Stimulated activated CD4-positive, alpha-beta T cell treated with anti-CD3 and anti-CD28 coated beads, Interleukin-12 subunit alpha, Interleukin-12 subunit beta, amount 100 ng/mL, for 24 hours (primary cell): ENCODE measurements at regions not wholly inside any gene's neighbourhood (a gene's known extent, or its start where the extent isn't known, plus 50 kb on each side); places are given as distances from the start of the nearest gene placed in this dataset.
"Not testable (repeated sequence)": the region's sequence is repeated elsewhere in the genome, so short reads cannot be mapped to it uniquely, and the experiment has no call there.

Experiments
- DNase-seq, 2 experiments: peaks; one replicate each; pipeline ENCODE4 v3.0.0-alpha.2; 2020; ENCODE audit warnings: low read depth in 2 of 2

DNA sequence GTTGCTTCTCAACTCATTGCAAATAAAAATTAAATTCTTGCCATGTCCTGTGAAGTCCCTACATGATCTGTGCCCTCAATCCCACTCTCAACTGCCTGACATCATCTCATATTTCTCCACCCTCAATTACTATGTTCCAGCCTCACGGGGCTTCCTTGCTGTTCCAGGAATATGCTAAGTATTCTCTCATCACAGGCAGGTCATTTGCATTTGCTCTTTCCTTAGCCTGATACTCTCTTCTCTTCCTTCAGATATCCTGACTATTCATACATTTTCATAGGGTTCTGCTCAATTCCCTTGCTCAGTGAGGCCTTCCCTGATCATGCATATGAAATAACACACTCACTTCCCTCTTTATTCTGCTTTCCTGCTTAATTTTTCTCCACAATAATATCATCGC, 135.1 kb upstream of the DAB2 start:
- DNase-seq, result no peak

GRCh38 chr5:39558541-39558940, 133.8 kb upstream of the DAB2 start:
- DNase-seq, result no peak

DNA sequence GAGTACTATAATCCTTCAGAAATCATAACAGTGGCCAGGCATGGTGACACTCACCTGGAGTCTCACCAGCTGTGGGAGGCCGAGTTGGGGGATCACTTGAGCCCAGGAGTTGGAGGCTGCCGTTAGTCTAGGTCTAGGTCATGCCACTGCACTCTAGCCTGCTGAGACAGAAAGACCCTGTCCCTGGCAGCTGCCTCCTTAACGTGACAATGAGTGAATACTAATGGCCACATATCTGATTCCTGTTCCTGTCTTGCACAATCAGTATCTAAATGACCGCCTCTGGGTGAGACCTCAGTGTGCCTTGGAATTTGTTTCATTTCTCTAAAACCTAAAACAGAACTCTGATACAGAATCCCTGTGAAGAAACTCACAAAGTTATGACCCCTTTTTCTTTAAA, 131.0 kb upstream of the DAB2 start:
- DNase-seq, result no peak

GRCh38 chr5:39547553-39548154, 122.9 kb upstream of the DAB2 start:
- no peak for DNase-seq

- no peak for DNase-seq
These were observed 120.2 kb upstream of the DAB2 start for GRCh38 chr5:39544941-39545340.

GRCh38 chr5:39543335-39543734, 118.6 kb upstream of the DAB2 start:
- no peak for DNase-seq

GRCh38 chr5:39542511-39543285, 117.9 kb upstream of the DAB2 start:
- no peak for DNase-seq

DNA sequence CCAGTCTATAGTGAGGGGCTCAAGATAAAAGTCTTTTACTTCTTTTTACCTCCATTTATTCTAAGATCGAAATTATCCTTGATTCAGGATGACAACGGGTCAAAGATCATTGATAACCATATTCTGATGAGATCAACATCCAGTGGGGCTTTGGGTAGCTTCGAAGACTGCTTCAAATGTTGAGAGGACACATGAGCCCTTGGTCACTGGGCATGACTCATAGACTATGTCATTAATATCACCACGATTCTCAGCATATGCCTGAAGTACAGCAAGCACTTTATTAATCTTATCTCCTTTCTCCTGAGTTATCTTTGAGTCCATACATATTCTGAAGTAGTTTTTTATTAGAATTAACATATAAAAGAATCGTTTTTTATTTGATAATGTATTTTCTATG, 117.1 kb upstream of the DAB2 start:
- DNase-seq, result no peak

DNA sequence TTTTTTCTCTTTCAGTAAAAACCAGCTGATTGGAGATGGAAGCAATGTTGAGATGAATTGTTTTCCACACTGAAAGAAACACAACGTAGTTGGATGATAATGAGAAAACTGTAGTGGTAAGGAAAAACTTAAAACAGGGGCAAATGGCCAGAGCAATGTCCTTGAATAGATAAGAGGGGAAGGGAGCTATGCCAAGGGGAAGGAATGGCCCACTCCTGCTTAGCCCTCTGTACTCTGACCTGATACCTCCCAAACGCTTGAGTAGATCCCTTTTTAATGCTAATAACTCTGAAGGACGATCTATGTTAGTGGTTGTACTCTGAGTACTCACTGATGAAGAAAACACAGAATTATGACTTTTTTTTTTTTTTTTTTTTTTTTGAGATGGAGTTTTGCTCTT, 114.7 kb upstream of the DAB2 start:
- DNase-seq, result no peak

- no peak for DNase-seq
These were observed 109.9 kb upstream of the DAB2 start for GRCh38 chr5:39534690-39535089.

- DNase-seq, result no peak
These were observed 109.0 kb upstream of the DAB2 start for GRCh38 chr5:39533749-39534148.

GRCh38 chr5:39532511-39532910, 107.7 kb upstream of the DAB2 start:
- DNase-seq, result no peak

DNA sequence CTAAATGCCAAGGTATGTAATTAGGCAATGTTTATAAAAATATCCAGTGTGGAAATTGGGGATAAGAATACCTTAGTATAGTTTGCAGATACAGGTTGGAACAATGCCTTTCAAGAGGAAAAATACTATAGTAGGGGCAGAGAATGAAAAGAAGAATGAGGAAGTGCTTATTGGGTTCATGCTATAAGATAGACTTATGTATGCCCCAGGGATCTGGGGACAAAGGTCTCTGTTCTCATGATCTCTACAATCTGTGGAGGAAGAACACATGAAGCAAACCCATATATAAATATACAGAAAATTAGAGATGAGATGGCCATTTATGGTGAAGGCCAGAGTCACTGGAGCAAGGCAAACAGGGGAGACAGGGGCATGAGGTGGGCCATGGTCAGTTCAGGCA, 106.5 kb upstream of the DAB2 start:
- DNase-seq, result no peak

GRCh38 chr5:39526914-39527477, 102.2 kb upstream of the DAB2 start:
- DNase-seq, result no peak

- not testable (repeated sequence) for DNase-seq
These were observed 101.0 kb upstream of the DAB2 start for GRCh38 chr5:39525781-39526180.

GRCh38 chr5:39525271-39525670, 100.5 kb upstream of the DAB2 start:
- DNase-seq, result no peak

GRCh38 chr5:39523821-39524220, 99.0 kb upstream of the DAB2 start:
- no peak for DNase-seq

GRCh38 chr5:39521940-39522590, 97.3 kb upstream of the DAB2 start:
- no peak for DNase-seq

DNA sequence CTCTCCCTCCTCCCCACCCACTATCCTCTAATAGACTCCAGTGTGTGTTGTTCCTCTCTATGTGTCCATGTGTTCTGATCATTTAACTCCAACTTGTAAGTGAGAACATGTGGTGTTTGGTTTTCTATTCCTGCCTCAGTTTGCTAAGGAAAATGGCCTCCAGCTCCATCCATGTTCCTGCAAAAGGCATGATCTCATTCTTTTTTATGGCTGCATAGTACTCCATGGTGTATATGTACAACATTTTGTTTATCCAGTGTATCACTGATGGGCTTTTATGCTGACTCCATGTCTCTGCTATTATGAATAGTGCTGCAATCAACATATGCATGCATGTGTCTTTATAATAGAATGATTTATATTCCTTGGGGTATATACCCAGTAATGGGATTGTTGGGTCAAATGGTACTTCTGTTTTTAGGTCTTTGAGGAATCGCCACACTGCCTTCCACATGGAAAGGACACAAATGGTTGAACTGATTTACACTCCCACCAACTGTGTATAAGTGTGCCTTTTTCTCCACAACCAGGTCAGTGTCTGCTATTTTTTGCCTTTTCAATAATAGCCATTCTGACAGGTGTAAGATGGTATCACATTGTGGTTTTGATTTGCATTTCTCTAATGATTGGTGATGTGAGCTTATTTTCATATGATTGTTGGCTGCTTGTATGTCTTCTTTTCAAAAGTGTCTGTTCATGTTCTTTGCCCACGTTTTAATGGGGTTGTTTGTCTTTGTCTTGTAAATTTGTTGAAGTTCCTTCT, 96.5 kb upstream of the DAB2 start:
- DNase-seq, result no peak

DNA sequence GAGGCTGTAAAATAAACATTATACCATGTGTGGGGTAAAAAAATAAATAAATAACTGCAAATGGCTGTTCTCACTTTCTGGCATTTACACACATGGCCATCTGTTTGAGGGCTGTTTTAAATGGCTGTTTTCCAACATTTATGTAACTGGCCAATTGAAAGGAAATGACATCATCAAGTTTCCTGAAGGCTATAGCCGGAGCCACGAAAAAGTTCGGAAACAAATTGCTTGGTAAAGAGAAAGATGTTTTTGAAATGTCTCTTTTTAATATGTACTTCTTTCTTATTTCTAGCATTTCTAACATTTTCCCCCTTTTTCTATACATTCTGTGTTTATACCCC, 95.4 kb upstream of the DAB2 start:
- DNase-seq, result no peak

GRCh38 chr5:39519566-39520231, 94.9 kb upstream of the DAB2 start:
- DNase-seq, result no peak

DNA sequence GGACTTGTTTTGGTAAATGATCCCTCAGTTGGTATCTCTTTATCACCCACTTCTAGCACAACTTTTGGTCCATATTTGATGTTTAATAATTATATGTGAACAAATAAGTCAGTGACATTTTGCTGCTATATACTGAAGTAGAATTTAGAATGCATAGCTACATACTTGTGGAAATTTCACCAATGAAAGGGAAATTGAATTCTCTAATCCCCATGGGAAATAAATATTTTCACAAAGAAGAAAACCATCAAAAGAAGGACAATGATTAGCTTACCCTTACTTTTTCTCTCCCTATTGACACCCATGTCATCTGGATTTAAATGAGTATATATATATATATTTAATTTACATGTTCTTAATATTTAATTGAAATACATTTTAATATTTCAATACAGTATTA, 94.3 kb upstream of the DAB2 start:
- DNase-seq, result no peak
